ENCODE measurements at regions not wholly inside any gene's neighbourhood (a gene's known extent, or its start where the extent isn't known, plus 50 kb on each side); places are given as distances from the start of the nearest gene placed in this dataset.
A peak's percentile ranks its signal among the peaks of the same experiment; 100 is the strongest.
"Not testable (repeated sequence)": the region's sequence is repeated elsewhere in the genome, so short reads cannot be mapped to it uniquely, and the experiment has no call there.

DNA sequence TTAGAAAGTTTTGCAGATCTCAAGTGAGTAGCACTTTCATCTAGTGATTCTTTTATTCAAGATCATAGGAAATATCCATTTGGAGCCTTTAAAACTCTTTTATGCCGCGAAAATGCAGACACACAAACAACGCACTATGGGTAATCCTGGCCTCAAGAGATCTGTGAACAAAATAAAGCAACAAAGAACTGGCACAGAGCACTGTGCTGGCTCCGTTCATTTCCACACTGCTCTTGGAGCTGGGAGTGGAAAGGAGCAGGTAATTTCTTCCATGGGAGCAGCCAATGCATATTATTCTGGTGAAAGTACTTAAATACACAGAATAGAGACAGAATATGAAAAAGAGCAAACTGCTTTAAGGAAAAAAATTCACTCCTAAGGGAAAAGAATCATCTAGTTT, 172.7 kb upstream of the FRG1 start:
- no peak for DNase-seq (ENCODE audit: low read depth in 2 of 2)

DNA sequence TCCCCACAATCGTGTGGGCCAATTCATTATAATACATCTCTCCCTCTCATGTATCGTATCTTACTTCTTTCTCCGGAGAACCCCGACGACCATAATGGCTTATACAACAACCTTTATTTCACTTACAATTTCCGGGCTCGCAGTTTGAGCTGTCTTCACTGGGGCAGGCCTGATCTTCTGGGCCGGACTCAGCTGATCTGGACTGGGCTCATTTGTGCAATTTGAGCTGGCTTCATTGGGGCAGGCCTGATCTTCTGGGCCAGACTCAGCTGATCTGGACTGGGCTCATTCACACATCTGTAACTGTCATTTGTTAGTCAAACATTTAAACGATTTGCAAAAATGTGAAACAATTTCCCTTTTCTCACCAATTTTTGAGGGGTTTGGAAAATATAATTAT, 171.5 kb upstream of the FRG1 start:
- DNase-seq (ENCODE audit: low read depth in 2 of 2): no peak

DNA sequence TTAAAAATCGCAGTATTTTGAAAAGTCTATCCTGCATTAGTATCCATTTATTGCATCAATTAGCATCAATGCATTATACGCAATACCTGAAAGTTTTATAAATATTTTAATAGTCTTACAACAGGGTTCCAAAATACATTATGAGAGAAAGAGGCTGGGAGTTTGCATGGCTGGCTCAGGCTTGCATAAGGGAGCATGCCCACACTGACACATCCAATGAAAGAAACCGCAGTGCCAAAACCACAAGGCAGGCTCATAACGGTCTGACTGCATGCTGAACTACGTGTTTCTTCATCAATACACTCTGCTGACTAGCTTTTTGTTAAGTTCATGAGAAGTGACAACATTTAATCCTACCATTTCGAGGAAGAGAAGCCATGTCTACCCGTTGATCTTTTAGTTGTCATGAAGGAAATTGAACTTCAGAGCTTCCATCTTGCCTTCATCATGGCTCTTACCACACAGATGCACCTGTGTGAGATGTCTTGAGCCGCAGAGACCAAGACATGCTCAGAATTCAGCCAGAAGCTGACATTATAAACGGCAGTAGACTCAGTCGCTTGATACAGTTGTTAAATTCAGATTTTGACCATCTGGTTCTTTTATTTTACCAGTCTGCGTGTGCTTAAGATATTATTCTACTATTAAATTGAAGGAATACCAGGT, 168.8 kb upstream of the FRG1 start:
- DNase-seq (ENCODE audit: low read depth in 2 of 2): no peak

DNA sequence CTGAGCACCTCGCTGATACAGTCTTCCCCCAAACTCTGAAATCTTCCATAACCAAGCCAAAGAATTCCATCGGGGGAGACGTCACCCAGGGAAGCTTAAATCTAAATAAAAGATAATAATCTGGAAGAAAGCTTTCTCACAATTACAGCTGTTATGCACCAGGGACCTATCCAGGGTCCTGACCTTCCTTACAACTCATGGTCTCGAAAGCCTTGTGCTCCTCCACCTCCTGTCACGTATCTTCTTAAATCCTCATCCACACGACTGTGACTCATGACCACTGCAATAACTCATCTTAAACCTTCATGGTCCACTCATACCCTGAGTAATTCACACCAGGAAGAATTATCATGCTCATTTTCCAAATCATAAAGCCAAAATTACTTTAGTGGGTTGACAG, 166.8 kb upstream of the FRG1 start:
- DNase-seq (ENCODE audit: low read depth in 2 of 2): no peak

DNA sequence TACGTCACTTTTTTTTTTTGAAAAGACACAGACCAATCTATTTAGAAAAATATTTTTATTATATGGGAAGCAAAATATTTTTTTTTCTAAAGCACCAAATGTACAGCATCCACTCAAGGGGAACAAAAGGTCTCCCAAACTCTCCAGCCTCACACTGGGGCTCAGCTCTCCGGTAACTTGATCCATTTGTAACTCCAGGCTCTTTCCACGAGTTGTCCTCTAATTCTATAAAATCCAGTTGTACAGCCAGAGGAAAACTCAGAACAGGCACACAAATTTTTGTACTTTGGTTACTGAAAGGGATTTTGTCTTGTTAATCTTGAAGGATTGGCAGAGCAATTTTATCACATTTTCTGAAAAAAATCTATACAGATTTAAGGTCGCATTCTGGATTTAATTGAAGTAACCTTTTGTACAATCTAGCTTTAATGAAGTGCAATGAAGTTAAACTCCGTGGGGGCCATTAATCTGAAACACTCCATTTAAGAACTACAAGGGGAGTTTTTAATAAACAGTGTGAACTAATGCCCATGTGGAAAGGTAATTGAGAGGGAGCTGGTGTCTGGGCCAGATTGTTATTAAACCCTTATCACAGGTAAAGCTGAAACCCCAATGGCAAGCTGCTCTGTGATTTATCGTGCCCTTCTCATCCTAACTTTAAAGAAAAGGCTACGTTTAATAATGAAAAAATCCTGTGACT, 161.2 kb upstream of the FRG1 start:
- no peak for DNase-seq (ENCODE audit: low read depth in 2 of 2)

DNA sequence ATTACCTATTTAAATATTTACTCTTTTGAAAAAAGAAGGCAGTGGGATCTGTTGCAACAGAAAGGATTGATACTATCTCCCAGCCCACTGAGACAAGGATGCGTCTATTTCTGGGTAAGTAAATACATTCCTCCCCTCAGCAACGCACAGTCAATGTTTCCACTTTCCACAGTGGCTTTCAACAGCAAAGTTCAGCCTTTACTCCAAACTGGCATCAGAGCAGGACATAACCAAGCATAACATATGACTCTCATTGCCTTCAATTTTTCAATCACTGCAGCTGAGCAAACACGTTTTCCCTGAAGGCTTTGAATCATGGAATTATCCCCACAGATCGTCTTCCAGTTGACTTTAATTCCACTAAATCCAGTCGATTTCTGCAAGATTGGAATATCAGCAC, 160.3 kb upstream of the FRG1 start:
- DNase-seq (ENCODE audit: low read depth in 2 of 2): no peak

DNA sequence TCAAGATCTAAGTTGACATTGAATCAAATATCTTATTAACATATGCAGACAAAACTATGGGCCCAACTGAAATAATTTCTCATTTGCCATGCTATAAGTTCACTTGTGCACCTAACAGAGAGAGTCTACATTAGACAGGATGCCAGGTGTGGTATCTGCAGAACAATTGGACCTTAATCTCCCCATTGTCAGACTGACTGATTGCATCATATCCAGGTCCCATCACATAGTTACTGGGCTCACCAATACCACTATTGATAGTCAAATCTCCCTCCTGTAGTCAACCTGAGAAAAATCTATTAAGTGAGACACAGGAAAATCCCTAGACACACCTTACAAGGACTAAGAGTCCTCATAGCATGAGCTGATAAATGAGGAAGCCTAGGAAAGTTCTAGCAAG, 156.0 kb upstream of the FRG1 start:
- DNase-seq (ENCODE audit: low read depth in 2 of 2): no peak

DNA sequence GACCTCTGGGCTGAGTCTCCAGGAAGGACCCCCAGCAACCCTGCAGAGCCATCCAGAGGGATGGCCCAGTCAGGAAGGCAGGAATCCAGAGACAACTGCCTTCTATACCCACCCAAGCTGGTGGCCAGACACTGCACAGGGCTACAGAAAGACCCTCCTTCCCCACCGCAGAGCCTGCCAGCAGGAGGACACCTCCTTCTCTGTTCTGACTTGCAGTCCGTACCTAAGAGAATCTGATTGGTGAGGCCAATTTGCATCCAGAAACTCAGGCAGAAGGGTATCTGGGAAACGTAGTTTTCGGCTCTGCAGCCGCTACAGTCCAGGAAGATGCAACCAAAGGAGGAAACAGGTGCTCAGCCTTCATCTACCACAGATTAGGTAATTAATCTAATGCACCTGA, 155.4 kb upstream of the FRG1 start:
- no peak for DNase-seq (ENCODE audit: low read depth in 2 of 2)

DNA sequence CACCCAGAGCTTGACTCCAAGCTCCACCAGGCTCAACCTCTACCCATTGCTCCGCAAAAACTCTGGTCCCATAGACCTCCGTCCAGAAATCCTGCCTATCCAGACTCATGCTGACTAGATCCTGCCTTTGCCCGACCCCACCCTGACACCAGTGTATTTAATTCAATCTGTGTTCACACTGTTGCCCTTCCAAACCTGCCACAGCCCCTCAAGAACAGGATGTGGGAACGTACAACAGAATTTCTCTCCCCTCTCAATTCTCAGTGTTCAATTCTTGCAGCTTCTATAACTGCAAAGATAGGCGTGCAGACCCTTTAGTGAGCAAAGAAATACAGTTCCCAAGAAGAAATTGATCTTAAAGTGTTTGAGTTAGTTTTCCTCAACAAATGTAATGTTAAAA, 154.2 kb upstream of the FRG1 start:
- DNase-seq (ENCODE audit: low read depth in 2 of 2): no peak

DNA sequence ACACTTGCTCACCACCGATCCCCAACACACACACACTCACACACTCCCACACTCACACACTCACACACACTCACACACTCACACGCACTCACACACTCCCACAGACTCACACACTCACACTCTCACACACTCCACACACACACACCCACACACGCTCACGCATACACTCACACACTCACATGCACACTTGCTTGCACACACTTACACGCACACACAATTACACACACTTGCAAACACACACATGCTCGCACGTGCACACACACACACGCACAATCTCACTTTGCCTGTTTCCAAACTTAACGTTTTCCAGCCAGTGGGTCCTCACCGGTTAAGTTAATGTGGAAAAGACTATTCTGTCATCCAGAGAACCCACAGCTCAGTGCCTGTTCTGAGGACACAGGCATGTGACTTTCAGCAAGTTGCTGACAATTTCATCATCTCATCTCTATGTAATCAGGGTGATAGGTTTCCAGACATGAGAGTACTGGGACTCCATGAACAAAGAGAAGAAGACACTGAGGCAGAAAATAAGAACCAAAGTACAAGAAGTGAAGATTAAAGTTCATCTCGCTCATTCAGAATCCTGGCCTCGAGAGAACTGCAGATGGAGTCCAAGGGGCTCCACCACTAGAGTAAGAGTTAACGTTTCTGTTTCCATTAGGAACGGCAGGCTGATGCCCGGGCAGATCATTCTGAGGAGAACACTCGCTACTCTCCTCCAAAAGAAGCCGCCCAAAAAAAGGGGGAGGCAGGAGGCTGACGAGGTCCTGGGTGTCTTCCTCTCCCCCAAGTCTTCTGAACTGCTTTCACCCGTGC, 153.2 kb upstream of the FRG1 start:
- no peak for DNase-seq (ENCODE audit: low read depth in 2 of 2)

DNA sequence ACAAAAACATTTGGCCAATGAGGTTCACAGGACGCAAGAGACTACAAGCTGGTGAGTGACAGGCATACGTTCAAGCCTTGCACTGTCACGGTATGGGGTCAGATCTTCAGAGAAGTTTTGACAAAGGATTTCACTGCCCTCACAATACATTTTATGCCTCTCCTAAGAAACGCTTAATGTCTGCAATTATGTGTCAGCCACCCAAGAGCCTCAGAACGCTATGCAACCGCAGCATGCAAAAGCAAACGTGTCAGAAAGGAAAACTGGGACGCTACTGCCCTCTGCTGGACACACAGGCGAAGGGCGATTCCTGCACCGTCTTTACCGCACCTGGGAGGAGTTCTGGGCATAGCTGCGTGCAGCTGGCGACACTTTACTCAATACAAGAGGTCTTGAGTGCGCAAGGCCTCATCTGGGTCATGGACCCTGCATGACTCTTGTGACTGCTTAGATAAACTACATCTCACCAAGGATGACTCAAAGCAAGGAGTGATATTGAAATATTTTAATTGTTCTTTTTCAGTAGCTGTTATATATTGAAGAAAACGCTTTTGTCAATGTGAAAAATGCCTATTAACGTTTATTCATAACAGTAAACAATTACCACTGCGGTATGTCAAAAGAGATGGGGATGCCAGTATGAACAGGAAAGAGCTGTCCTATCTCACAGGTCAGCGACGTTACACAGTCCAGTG, 147.6 kb upstream of the FRG1 start:
- peak in 1 of 2 donors; percentile 29 for DNase-seq (ENCODE audit: low read depth in 2 of 2)

DNA sequence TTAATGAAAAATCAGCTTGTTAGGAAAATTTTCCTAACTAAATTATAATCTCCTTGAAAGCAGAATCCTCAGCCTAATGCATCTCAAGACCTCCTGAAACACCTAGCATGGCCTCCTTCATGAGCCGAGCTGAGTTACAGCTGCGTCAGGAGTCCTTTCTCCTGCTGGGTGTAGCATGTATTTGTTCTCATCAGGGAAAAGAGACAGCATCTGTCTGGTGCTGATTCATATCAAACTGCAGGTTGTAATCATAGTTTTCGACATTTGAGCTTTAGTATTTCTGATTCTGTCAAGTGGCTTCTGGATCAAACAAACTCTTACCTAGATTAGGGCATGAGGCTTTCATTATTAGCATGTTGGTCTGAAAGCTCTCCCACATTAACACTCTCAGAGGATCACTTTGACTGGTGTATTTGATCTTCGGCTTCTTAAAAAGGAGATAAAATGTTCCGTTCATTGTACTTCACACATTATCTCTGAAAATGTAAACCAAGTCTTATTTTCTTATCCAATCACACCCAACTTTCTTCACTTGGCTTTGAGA, 140.1 kb upstream of the FRG1 start:
- no peak for DNase-seq (ENCODE audit: low read depth in 2 of 2)

DNA sequence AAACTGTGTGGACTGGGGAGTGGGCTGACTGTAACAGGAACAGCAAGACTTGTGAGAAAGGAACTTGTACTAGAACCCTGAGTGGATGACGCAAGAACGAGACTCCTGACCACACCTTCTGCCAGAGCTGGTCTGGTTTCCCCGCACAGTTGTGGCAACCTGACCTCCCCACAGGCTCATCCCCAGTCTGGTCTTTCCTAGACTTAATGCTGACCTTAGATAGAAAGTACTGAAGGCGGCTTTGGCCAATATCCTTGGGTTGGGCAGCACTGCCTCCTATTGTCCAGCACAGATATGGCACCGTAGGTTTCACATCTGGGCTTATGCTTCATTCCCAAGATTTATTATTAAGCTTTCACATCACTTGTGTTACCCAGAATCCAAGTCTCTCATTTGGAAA, 137.8 kb upstream of the FRG1 start:
- DNase-seq (ENCODE audit: low read depth in 2 of 2): no peak

DNA sequence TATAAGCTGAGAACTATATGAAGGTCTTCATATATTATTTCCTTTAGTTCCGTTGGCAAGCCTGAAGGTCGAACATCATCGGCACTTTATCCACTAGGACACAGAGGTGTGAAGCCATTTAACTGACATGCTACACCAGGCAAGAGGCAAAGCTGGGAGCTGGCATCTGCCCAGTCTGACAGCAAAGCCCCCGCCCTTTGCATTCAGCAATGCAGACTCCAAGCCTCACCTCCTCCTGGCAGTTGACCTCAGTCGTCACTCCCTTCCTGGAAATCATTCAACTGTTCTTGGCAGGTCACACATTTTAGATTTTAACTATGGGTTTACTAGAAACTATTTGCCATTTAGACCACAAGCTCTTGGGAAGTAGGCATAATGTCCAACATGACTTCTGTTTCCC, 135.8 kb upstream of the FRG1 start:
- no peak for DNase-seq (ENCODE audit: low read depth in 2 of 2)

DNA sequence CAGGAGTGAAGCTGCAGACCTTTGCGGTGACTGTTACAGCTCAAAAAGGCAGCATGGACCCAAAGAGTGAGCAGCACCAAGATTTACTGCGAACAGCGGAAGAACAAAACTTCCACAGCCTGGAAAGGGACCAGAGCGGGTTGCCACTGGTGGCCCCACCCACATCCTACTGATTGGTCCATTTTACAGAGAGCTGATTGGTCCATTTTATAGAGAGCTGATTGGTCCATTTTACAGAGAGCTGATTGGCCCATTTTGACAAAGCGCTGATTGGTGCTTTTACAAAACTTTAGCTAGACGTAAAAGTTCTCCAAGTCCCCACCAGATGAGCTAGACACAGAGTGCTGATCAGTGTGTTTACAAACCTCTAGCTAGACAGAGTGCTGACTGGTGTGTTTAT, 134.2 kb upstream of the FRG1 start:
- DNase-seq (ENCODE audit: low read depth in 2 of 2): no peak

DNA sequence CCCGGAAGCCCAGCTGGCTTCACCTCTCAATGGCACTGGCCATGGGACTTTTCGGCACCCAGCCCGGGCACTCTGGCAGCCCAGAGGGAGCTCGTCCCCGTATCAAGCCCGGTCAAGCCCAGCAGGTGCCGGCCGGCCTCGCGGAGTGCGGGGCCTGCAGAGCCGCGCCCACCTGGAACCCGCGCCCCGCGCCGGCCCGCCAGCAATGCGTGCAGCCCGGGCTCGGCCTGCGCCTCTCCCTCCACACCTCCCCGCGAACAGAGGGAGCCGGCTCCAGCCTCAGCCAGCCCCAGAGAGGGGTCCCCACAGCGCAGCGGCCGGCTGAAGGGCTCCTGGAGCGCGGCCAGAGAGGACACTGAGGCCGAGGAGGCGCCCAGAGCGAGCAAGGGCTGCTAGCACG, 133.6 kb upstream of the FRG1 start:
- no peak for DNase-seq (ENCODE audit: low read depth in 2 of 2)

DNA sequence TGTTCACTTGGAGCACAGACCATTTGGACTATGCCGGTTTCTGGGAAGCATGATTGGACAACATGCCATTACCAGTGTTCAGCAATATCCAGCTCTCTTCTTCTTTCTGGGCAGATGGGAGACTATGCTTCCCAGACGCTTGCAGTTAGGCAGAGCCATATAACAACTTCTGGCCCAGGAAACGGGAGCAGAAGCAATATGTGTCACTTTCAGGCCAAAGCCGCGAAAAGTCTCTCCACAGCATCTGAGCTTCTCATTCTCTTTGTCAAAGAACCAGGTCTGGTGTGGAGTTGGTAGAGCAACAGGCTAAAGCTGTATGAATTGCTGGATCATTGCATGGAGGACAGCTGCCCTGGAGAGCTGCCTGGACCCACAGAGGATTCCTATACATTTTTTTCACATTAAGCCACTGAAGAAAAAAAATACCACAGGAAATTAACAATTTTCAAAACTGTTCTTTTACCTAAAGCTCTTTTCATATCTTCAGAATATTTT, 131.4 kb upstream of the FRG1 start:
- DNase-seq (ENCODE audit: low read depth in 2 of 2): no peak

DNA sequence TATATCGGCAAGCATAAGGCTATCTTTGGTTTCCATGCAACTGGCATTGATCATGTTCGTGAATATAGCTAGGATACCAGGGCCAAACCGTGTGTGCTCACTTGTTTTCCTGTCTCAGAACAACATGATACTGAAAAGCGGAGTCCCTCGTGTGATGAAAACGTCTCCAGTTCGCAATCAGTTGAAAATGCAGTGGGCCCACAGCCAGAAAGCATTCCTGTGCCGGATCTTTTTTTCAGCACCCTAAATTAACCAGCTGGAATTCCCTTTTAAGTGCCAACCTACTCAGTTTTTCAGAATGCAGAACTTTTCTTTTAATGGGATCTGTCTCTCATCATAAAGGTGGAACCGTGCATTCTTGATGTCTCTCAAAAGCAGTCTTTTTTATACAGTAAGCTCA, 130.8 kb upstream of the FRG1 start:
- DNase-seq (ENCODE audit: low read depth in 2 of 2): no peak

DNA sequence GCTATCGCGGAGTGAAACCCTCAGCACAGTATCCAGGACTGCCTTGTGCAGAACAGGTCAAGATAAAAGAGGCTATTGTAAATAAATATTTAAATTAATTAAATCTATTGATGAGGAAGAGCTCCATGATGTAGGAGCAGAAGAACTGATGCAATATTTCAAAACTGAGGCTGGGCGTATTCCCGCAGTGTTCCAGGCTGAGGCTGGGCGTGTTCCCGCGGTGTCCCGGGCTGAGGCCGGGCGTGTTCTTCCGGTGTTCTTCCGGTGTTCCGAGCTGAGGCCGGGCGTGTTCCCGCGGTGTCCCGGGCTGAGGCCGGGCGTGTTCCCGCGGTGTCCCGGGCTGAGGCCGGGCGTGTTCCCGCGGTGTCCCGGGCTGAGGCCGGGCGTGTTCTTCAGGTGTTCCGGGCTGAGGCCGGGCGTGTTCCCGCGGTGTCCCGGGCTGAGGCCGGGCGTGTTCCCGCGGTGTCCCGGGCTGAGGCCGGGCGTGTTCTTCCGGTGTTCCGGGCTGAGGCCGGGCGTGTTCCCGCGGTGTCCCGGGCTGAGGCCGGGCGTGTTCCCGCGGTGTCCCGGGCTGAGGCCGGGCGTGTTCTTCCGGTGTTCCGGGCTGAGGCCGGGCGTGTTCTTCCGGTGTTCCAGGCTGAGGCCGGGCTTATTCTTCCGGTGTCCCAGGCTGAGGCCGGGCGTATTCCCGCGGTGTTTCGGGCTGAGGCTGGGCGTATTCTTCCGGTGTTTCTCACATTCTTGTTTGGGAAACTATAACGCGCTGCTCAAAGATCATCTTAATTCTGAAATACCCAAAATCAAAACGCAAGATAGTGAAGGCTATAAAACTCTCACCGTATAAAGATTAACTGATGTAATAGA, 130.1 kb upstream of the FRG1 start:
- DNase-seq (ENCODE audit: low read depth in 2 of 2): not testable (repeated sequence)

DNA sequence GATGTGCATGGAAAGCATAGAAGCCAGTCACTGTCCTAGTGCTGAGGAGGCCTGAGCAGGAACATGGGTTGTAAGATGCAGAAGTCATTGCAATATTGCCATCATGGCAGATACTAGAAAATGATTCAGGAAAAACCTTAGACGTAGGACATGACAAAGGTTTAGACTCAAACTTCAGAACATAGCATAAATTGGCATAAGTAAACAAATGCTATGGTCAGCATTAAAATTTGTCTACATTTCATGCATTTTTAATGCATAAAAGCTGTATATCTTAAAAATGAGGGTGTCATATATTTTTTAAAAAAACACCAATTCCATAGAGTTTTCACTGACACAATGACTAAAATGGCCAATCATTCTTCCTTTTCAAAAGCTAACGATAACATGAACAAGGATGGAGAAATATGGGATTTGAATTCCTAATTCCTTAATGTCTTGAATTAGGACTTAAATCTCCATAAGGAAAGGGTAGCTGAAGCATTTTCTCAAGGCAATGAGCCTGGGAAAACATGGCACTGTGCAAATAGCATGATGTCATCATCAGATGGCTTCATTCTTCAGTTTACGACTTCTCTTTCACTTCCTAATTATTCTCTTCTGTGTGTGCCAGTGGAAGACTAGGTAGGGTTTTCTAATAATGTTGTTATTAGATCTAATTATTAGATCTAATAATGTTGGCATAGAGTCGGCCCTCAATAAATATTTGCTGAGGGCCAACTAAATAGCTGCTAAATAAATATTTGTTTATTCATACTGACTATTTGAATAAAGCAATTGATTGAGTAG, 125.1 kb upstream of the FRG1 start:
- no peak for DNase-seq (ENCODE audit: low read depth in 2 of 2)

Data from stimulated activated CD4-positive, alpha-beta T cell treated with anti-CD3 and anti-CD28 coated beads, Interleukin-1b, Interleukin-23, amount 100 ng/mL, for 1 hour (primary cell).